Embryonic facial prominence (tissue), 1 donor: ENCODE measurements at regions not wholly inside any gene's neighbourhood (a gene's known extent, or its start where the extent isn't known, plus 50 kb on each side); places are given as distances from the start of the nearest gene placed in this dataset.

Experiments
- DNase-seq: peaks from one replicate; pipeline ENCODE4 v3.0.0-alpha.2; 2016; ENCODE audit errors: extremely low spot score

DNA sequence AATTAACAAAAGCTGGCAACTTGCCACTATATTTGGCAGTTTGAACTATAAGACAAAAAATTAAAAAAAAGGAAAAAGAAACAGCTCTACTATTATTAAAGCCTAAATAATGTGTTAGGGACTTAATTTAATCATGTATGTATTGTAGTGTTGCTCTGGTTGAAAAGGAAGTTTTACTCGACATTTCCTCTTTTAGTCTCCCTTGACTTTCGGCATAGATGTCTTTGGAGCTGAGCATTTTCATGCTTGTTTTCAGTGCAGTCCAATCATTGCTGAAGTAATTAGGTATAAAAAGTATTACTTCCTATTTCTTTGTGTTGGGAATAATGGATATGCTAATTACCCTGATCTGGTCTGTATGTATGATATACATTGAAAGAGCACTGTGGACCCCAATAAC is 216.8 kb upstream of the KLF6 start:
- DNase-seq, result no peak

- no peak for DNase-seq
Measured at GRCh38 chr10:3999642-4000041, 214.6 kb upstream of the KLF6 start.

DNA sequence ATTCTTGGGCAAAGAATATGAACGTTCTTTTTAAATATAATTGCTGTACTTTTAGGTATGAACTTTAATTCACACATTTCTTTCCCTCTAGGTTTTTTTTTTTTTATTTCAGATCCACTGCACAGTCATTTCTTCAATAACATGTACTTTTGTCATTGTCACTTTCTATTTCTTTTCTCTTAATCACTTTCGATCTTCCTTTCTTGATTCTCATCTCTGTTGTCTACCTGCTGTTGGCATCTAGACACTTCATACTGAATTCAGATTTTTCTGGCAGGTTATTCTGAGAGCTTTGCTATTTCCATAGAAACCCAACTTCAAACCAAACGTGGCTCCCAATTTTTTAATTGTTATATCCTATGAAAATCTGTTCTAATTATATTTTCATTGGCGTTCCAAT is 211.7 kb upstream of the KLF6 start:
- no peak for DNase-seq

DNA sequence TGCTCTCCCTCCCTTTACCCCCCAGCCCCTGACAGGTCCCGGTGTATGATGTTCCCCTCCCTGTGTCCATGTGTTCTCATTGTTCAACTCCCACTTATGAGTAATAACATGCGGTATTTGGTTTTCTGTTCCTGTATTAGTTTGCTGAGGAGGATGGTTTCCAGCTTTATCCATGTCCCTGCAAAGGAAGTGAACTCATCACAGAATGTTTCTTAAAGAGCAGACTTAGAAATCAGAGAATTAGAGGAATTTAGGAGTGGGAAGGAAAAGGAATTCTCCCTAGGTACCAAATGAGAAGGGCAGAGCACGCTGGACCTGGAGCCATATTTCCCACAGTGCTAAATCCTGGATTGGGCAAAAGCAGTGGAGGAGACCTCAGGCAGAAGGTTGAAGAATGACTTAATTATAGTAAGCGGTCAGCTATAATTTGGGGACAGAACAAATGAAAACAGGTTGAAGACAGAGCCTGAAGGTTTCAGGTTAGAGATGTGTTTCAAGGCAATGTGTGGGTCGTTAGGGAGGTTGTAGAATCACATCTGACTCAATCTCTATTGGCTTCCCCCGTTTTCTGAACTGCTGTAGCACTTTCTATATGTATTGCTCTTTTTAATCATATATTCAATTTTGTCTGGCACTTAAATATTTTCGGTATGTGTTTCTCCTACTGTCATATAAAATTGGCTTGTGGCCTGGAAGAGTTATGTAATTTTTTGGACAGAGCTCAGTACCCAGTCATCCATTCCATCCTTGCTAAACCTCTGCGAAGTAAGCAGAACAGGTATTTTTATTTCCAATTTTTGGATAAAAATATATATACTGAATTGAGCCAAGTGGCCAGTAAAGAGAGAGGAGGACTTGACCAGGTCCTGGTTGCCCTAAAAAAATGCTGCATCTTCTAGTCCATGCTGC is 210.5 kb upstream of the KLF6 start:
- no peak for DNase-seq

- DNase-seq, result no peak
Measured at GRCh38 chr10:3992382-3993178, 207.6 kb upstream of the KLF6 start.

DNA sequence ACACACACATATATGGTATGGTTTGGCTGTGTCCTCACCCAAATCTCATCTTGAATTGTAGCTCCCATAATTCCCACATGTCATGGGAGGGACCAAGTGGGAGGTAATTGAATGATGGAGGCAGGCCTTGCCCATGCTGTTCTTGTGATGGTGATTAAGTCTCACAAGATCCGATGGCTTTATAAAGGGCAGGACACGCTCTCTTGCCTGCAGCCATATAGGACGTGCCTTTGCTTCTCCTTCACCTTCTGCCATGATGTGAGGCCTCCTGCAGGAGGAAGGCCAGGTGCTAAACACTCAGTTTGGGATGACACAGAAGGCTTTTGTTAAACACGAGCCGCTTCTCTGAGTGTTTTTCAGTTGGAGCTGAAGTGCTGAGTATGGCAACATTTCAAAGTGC is 205.3 kb upstream of the KLF6 start:
- DNase-seq, result no peak

GRCh38 chr10:3987143-3987974 is 202.3 kb upstream of the KLF6 start:
- no peak for DNase-seq

DNA sequence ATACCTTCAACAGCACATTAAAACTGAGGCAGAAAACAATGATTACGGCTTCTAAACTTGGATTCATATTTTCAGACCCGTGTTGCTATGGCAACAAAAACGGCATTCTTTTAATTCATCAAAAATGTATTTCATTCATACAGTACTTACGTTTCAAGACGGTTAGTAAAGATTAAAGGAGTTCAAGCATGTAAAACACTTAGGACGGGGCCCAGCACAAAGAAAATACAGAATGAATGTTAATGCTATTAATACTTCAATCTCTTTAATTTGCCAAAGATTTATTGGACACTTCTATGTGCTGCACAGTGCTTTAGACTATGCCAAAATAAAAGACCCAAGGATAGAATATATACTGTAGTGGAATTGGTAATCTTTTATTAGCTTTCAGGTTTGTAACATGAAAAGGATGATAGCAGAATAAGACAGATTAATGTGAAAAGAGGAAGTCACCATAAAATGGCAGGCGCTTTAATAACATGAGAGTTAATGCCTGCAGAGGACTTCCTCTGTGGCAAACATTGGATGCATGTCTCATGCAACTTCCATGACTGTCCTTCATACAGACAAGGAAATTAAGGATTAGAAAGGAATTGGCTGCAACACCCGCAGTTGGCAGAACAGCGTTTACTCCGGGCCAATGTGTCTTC is 201.6 kb upstream of the KLF6 start:
- DNase-seq, result no peak

- no peak for DNase-seq
Measured at GRCh38 chr10:3982746-3983442, 197.9 kb upstream of the KLF6 start.

DNA sequence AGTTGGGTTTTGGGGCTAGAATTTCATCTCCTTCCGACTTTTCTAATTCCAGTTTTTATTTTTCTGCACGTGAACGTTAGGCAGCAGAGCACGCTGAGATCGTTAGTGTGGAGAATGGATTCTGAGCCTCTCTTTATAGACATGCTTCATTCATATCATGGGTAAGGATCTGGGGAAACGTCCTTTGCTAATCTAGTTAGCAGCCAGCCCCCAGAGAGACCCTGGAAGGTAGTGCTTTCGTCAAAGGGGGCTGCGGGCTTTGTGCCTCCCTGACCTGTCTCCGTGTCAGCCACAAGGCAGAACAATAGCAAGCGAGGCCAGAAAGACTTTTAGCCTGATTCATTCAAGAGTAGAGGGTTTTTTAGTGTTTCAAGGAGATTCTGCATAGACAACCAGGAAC is 196.3 kb upstream of the KLF6 start:
- no peak for DNase-seq

- no peak for DNase-seq
Measured at GRCh38 chr10:3980660-3981059, 195.7 kb upstream of the KLF6 start.

GRCh38 chr10:3980144-3980543 is 195.1 kb upstream of the KLF6 start:
- no peak for DNase-seq

DNA sequence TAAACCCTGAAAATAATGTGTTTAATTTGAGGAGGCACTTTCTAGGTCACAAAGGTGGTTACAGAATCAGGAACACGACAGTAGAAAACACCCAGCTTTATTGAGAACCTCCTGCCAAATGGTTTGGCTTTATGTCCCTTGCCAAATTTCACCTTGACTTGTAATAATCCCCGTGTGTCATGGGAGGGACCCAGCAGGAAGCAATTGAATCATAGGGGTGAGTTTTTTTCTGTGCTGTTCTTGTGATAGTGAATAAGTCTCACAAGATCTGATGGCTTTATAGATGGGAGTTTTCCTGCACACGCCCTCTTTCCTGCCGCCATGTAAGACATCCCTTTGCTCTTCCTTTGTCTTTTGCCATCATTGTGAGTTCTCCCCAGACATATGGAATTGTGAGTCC is 193.8 kb upstream of the KLF6 start:
- no peak for DNase-seq

- no peak for DNase-seq
Measured at GRCh38 chr10:3978174-3978573, 193.2 kb upstream of the KLF6 start.

DNA sequence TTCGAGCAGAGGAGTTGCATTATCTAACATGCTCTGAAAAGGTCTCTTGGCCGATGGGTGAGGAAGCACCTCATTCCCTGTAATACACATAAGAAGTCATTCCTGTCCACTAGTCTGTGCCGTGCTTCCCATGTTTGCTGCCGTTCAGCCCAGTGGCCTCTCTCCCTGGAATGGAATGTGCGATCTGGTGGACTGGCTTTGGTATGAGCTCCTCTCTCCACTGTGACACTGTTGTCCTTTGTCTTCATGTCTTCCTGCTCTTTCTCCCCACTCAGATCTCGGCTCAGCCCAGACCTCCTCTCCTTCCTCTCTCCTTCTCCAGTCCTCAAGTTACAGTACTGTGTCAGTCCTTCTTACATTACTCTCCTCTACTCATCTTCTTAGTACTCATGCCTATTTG is 192.8 kb upstream of the KLF6 start:
- no peak for DNase-seq

DNA sequence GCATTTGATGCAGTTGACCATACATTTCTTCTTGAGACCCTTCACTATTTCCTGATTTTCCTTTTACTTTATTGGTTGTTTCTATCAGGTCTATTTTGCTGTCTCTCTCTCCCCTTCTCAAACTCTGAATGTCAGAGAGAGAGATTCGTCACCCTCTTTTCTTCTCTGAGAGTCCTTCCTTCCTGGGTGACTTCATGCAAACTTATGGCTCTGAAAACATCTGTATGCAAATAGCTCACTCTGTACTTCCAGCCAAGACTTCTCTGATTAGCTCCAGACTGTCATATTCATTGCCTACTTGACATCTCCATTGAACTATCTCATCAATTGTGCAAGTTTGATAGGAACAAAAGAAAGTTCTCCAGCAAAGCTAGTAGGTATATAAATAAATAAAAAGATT is 191.7 kb upstream of the KLF6 start:
- DNase-seq, result no peak

DNA sequence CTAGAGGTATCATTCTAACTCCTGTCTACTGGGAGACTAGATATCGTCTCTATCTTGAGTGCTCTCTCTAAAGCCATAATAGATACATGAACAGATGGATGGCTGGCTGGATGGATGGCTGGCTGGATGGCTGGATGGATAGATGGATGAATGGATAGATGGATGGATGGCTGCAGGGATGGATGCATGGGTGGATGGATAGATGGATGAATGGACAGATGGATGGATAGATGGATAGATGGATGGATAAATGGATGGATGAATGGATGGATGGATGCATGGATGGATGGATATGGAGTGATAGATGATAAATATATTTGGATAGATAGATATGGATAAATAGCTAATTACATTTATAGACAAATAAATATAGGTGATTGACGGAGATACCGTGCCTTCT is 191.2 kb upstream of the KLF6 start:
- no peak for DNase-seq

DNA sequence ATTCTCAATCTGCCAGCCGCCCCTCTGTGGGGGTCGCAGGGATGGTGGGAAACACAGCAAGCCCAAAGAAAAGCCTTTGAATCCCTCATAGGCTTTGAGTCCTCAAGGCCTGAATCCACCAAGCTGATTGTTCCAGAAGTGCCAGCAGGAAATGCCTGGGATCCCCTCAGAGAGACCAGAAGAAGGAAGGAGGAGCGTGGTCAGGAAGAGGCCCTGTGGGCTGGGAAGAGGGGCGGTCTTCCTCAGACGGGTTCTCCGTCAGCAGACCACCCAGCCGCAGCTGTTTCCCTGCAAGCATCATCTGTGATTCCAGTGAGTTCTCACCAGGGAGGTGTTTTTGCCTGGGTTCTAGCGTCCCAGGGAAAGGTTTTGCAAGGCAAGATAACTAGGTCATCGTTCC is 190.0 kb upstream of the KLF6 start:
- DNase-seq, result no peak

DNA sequence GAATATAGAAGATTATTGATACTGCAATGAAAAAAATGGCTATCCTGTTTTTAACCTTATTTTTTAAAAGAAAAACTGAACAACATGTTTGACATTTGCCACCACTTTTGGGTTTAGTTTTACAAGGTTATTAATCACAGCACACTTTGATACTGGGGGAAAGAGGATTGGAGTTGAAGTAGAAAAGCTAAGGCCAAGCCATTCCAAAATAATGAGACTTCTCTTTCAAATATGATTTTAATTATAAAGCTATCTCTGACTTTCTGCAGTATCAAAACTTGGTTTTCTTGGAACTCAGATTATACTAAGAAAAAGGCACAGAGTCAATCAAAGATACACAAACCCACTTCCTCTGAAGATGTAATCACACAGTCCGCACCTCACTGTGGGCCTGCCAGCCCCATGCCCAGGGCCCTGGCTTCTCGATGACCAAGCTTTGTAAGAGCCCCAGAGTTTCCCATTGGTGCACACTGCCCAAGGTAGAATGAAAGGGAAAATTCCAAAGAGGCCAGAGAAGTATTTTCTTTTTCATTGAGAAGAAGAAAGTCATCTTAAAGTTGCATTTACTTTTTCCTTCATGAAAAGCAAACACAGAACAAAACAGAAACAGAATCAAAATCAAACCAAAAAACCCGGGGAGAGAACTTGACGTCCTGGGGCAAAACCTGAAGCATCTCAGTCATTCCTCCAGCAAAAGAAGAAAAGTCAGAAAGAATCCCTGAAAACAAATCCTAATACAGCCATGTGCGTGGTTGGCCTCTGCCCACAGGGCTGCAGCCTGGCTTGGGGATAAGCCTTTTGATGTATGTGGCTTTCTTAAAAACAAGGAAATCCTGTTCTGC is 187.7 kb upstream of the KLF6 start:
- no peak for DNase-seq

GRCh38 chr10:3971713-3972112 is 186.7 kb upstream of the KLF6 start:
- DNase-seq, result no peak
